ENCODE measurements at regions not wholly inside any gene's neighbourhood (a gene's known extent, or its start where the extent isn't known, plus 50 kb on each side); places are given as distances from the start of the nearest gene placed in this dataset.

- TF ChIP-seq CTCF (conservative IDR thresholded peaks at IDR 0.05; ENCODE audit: low read depth, low read length) (no peak), EZH2 (IDR thresholded peaks at IDR 0.05; ENCODE audit: borderline replicate concordance, low read depth, low read length, poor library complexity, severe bottlenecking) (no peak)
These were observed 227.3 kb downstream of the POU4F1 start for GRCh38 chr13:78376033-78376432.
